A673 (cell line): ENCODE measurements at regions not wholly inside any gene's neighbourhood (a gene's known extent, or its start where the extent isn't known, plus 50 kb on each side); places are given as distances from the start of the nearest gene placed in this dataset.
A peak's percentile ranks its signal among the peaks of the same experiment; 100 is the strongest.

Experiments
- CTCF ChIP-seq: fragments of 300-800, 200-600 bp; sonication (generic); conservative IDR thresholded peaks from 2 replicates; pipeline ENCODE4 v1.5.1; 2017; ENCODE audit warnings: low read depth, mild to moderate bottlenecking, antibody characterized with exemption, low read length, moderate library complexity, mixed read lengths
- EZH2 ChIP-seq: fragments of 200-600 bp; sonication (generic); IDR thresholded peaks from 2 replicates; pipeline ENCODE4 v1.6.1; 2017; ENCODE audit warnings: borderline replicate concordance, low read depth, mild to moderate bottlenecking, mixed read lengths, antibody characterized with exemption, low read length; ENCODE audit not compliant: poor library complexity, severe bottlenecking

GRCh38 chr10:23530079-23530478, 91.2 kb downstream of the OTUD1 start:
- TF ChIP-seq CTCF (peak; percentile 60), EZH2 (no peak)
